Spinal cord (tissue), 9 donors: ENCODE measurements at regions not wholly inside any gene's neighbourhood (a gene's known extent, or its start where the extent isn't known, plus 50 kb on each side); places are given as distances from the start of the nearest gene placed in this dataset.
A peak's percentile ranks its signal among the peaks of the same experiment; 100 is the strongest.

Experiments used
- DNase-seq, 6 donors: peaks; one replicate each; pipeline versions ENCODE4 v3.0.0 to v3.0.0-alpha.2; 2013 to 2015; ENCODE audit warnings: low spot score in 6 of 6, low read depth in 4 of 6
- H3K27ac ChIP-seq: one replicate; pipeline ENCODE4 v1.5.1; 2013; ENCODE audit warnings: low read depth, low read length, control low read depth
- H3K27me3 ChIP-seq: one replicate; pipeline ENCODE4 v1.6.1; 2013; ENCODE audit warnings: low read length; ENCODE audit not compliant: control insufficient read depth, insufficient read depth
- H3K36me3 ChIP-seq: one replicate; pipeline ENCODE4 v1.6.1; 2013; ENCODE audit warnings: low read length; ENCODE audit not compliant: control insufficient read depth, insufficient read depth
- H3K4me1 ChIP-seq: one replicate; pipeline ENCODE4 v1.6.1; 2013; ENCODE audit warnings: low read length; ENCODE audit not compliant: control insufficient read depth, insufficient read depth
- H3K4me3 ChIP-seq: one replicate; pipeline ENCODE4 v1.5.1; 2013; ENCODE audit warnings: low read depth, low read length, control low read depth
- H3K9me3 ChIP-seq: one replicate; pipeline ENCODE4 v1.6.1; 2013; ENCODE audit warnings: low read length; ENCODE audit not compliant: control insufficient read depth, insufficient read depth
- WGBS: methylation state at CpG from one replicate; pipeline ENCODE4 v1.1.5; 2013; ENCODE audit warnings: missing lambda C conversion rate; ENCODE audit not compliant: insufficient coverage; 5-methylcytosine and 5-hydroxymethylcytosine counted together
- donor health status: healthy.

DNA sequence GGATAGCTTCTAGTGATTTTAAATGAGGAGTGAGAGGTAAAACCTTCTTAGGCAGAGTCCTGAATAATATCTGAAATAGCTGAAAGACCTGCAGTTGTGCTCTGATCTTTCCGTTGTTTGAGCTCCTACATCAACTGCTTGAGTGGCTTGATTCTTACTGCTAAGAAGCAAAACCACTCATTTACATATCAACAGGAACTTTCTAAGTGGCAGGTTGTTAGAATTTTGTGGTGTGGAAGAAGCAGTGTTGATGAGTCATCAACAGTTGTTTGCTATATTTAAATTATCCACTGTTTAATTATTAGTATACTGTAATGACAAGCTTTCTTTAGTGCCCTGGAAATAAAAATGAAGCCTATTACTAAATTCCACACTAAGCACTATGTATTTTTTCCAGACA, 689.5 kb downstream of the DNAJB9 start:
- DNase-seq: peak in 1 of 6 donors; percentile 2
- Histone ChIP-seq H3K27ac (no peak overlapping the region), H3K4me1 (no peaks in the 10 kb centered on the region), H3K9me3 (no peaks in the 10 kb centered on the region), H3K4me3 (no peak overlapping the region), H3K36me3 (no peaks in the 10 kb centered on the region), H3K27me3 (no peaks in the 10 kb centered on the region)
- no CpG with 5 or more reads among the region's 1 CpG for WGBS

DNA sequence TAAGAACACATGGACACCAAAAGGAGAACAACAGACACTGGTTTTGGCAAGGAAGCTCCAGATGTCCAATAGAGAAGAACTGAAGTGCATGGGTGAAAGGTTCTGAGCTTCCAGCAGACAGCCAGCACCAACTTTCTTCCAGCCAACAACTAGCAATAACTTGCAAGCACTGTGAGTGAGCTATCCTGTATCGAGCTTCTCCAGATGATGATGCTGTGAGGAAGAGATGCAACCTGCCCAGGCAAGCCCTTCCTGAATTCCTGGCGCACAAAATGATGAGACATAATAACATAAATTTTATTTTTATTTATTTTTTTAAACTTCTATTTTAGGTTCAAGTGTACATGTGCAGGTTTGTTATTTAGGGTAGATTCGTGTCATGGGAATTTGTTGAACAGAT, 692.1 kb downstream of the DNAJB9 start:
- no peak for DNase-seq

DNA sequence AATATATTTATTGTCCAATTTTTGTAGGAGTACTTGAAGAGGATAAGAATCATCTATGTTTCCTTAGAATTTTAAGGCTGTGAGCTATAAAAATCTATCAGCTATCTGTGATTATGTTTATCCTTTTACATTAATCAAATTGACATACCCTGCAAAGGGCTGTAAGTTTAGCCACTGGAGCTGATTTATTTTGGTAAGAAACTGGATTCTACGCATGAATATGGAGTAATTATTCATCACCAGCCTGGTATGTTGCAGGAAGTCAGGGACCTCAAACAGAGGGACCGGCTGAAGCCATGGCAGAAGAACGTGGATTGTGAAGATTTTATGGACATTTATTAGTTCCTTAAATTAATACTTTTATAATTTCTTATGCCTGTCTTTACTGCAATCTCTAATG, 696.9 kb downstream of the DNAJB9 start:
- no CpG with 5 or more reads among the region's 3 CpGs for WGBS
- Histone ChIP-seq H3K9me3 (no peaks in the 10 kb centered on the region), H3K27me3 (no peaks in the 10 kb centered on the region), H3K4me3 (no peak overlapping the region), H3K36me3 (no peaks in the 10 kb centered on the region), H3K4me1 (no peaks in the 10 kb centered on the region), H3K27ac (no peak overlapping the region)
- DNase-seq: peak in 1 of 6 donors; percentile 2

More for the DNA sequence above, 692.1 kb downstream of the DNAJB9 start:
- Histone ChIP-seq H3K36me3 (no peaks in the 10 kb centered on the region), H3K27ac (no peak overlapping the region), H3K4me3 (no peak overlapping the region), H3K4me1 (no peaks in the 10 kb centered on the region), H3K9me3 (no peaks in the 10 kb centered on the region), H3K27me3 (no peaks in the 10 kb centered on the region)
- WGBS: 100% methylated on average over 1 of the region's 3 CpGs

DNA sequence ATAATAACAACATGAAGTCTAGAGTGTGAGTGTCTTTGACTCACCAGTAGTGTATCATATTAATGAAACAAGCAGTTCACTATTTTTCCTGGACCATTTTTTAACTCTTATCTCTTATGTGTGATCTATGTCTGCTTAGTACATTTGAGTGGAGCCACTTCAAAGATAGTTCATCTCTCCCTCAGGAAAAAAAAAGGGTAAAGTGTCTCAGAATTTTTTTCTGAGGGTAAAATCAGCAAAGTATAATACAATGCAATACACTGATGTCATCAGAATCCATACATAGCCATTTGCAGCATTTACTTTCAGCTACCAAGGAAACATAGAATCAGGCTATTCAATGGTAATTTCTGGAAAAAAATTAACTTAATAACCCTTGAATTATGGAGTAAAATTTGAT, 706.7 kb downstream of the DNAJB9 start:
- Histone ChIP-seq H3K27me3 (no peaks in the 10 kb centered on the region), H3K27ac (no peak overlapping the region), H3K4me1 (no peaks in the 10 kb centered on the region), H3K9me3 (no peaks in the 10 kb centered on the region), H3K4me3 (no peak overlapping the region), H3K36me3 (no peaks in the 10 kb centered on the region)
- no peak for DNase-seq

DNA sequence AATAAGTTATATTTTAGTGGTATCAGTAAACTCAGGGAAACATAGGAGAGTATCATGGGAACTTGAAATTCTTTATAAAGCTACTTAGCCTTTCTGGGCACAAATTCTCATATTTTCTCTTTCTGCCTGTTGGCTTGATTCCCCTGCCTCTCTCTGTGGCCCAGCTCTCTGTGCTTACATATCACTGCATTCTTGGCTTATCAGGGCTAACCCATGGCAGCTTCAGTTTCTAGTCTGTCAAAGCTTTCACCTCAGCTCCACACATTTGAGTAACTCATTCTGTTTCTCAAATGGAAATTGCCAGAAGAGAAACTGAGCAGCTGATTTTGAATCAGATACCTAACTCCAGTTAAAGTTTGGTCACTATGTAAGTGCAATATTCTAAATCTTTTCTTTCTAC, 713.1 kb downstream of the DNAJB9 start:
- no peaks in the 10 kb centered on the region for H3K27me3 ChIP-seq
- no peaks in the 10 kb centered on the region for H3K4me1 ChIP-seq
- no peaks in the 10 kb centered on the region for H3K9me3 ChIP-seq
- peak in 1 of 6 donors; percentile 81 for DNase-seq
- H3K27ac ChIP-seq: no peak overlapping the region
- H3K4me3 ChIP-seq: no peak overlapping the region
- H3K36me3 ChIP-seq: no peaks in the 10 kb centered on the region

DNA sequence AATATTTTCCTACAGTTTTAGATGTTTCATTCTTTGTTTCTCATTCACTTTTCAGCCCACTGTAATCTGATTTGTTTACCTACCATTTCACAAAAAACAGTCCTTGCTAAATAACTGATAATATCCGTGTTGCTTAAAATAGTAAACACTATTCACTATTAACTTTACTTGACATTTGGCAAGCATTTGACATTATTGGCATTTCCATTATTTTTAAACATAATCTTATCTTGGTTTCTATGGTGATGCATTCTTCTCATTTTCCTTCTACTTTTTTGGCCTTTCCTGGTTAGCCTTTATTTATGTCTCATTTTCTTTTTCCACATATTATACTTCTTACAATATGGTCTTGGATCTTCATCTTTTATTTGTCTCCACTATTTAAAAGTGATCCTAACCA, 715.3 kb downstream of the DNAJB9 start:
- no CpG with 5 or more reads among the region's 1 CpG for WGBS
- no peaks in the 10 kb centered on the region for H3K27me3 ChIP-seq
- H3K4me1 ChIP-seq: no peaks in the 10 kb centered on the region
- H3K9me3 ChIP-seq: no peaks in the 10 kb centered on the region
- no peak overlapping the region for H3K4me3 ChIP-seq
- H3K27ac ChIP-seq: no peak overlapping the region
- no peaks in the 10 kb centered on the region for H3K36me3 ChIP-seq
- DNase-seq: no peak

DNA sequence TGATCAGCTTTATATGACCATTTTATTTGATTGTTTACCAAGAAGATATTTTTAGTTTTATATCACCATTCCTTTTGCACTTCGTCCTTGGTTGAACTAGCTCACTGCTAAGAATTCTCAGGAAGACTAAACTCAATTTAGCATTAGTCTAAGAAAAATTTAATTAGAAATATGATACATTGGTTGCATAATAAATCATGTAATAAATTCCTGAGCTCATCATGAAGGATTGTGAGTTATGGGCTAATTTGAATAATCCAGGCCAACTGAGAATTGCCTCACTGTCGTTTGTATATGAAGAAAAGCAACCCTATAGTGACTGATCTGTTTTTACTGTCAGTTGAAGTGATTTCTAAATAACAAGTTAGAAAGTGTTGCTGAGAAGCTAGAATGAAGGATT, 725.5 kb downstream of the DNAJB9 start:
- DNase-seq: peak in 1 of 6 donors; percentile 18
- Histone ChIP-seq H3K9me3 (no peaks in the 10 kb centered on the region), H3K36me3 (no peaks in the 10 kb centered on the region), H3K27me3 (no peaks in the 10 kb centered on the region), H3K27ac (no peak overlapping the region), H3K4me1 (no peaks in the 10 kb centered on the region), H3K4me3 (no peak overlapping the region)
- 78% methylated on average over 1 of the region's 2 CpGs for WGBS

DNA sequence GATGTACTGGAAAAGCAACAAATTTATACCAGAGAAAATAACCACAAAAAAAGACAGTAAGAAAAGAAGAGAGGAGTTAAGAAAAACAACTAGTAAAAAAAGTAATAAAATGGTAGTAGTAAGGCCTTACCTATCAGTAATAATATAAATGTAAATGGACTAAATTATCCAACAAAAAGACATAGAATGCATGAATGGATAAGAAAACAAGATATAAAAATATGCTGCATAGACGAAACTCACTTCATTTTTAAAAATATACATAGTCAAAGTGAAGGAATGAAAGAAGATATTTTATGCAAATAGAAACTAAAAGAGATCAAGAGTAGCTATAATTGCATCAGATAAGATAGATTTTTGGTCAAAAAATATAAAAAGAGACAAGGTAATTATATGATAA, 739.1 kb downstream of the DNAJB9 start:
- H3K27ac ChIP-seq: no peak overlapping the region
- no peaks in the 10 kb centered on the region for H3K4me1 ChIP-seq
- DNase-seq: no peak
- no peaks in the 10 kb centered on the region for H3K9me3 ChIP-seq
- no peaks in the 10 kb centered on the region for H3K27me3 ChIP-seq
- no peak overlapping the region for H3K4me3 ChIP-seq
- no CpG with 5 or more reads among the region's 1 CpG for WGBS
- H3K36me3 ChIP-seq: no peaks in the 10 kb centered on the region

DNA sequence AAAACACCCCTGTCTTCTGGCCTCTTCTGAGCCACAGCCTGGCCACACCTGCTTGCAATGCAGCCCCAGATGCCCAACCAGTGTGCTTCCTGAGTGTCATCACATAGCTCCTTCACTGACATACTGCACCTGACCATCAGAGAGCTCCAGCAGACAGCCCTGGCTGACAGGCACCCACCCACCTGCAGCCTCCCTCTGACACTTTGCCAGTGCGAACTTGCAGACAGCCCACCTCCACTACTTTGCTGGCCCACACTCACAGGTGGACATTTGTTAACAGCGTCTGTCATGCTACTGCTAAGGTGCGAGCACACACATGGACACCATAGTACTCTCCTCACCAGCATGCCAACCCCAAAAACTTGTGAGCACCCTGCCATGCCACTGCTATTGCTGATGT, 740.1 kb downstream of the DNAJB9 start:
- 97% methylated on average over 3 of the region's 3 CpGs for WGBS
- H3K36me3 ChIP-seq: no peaks in the 10 kb centered on the region
- no peak for DNase-seq

DNA sequence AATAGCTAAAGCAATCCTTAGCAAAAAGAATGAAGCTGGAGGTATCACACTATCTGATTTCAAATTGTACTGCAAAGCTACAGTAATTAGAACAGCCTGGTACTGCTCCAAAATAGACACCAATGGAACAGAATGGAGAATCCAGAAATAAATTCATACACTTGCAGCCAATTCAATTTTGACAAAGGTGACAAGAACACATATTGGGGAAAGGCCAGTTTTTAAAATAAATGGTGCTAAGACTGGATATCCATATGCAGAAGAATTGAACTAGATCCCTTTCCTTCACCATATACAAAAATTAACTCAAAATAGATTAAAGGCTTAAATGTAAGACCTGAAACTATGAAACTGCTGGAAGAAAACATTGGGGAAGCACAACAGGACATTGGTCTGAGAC, 748.5 kb downstream of the DNAJB9 start:
- Histone ChIP-seq H3K9me3 (no peaks in the 10 kb centered on the region), H3K27ac (no peak overlapping the region), H3K4me1 (no peaks in the 10 kb centered on the region), H3K36me3 (no peaks in the 10 kb centered on the region), H3K4me3 (no peak overlapping the region), H3K27me3 (no peaks in the 10 kb centered on the region)
- DNase-seq: peak in 1 of 6 donors; percentile 9

More for the DNA sequence above, 740.1 kb downstream of the DNAJB9 start:
- H3K4me3 ChIP-seq: no peak overlapping the region
- H3K4me1 ChIP-seq: no peaks in the 10 kb centered on the region
- no peaks in the 10 kb centered on the region for H3K27me3 ChIP-seq
- no peak overlapping the region for H3K27ac ChIP-seq
- H3K9me3 ChIP-seq: no peaks in the 10 kb centered on the region

DNA sequence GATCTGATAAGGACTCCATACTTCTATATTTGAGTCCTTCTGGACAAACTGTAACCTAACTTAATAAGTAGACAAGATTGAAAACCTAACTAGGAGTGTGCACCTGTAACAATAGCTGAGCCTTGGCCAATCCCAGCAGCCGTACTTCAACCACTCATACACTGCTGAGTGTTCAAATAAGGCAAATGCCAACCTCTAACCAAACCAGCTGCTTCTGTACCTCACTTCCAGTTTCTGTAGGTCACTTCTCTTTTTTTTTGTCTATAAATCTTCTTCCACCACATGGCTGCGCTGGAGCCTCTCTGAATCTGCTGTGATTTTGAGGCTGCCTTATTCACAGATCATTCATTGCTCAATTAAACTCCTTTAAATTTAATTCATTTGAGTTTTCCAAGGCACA, 753.2 kb downstream of the DNAJB9 start:
- Histone ChIP-seq H3K4me1 (no peaks in the 10 kb centered on the region), H3K36me3 (no peaks in the 10 kb centered on the region), H3K9me3 (no peaks in the 10 kb centered on the region), H3K27ac (no peak overlapping the region), H3K4me3 (no peak overlapping the region), H3K27me3 (no peaks in the 10 kb centered on the region)
- DNase-seq: no peak
- 79% methylated on average over 2 of the region's 2 CpGs for WGBS
